ENCODE measurements at regions not wholly inside any gene's neighbourhood (a gene's known extent, or its start where the extent isn't known, plus 50 kb on each side); places are given as distances from the start of the nearest gene placed in this dataset.

- no peaks in the 10 kb centered on the region for H3K23me2 ChIP-seq (ENCODE audit: insufficient read length, low read depth, low read length, poor library complexity, severe bottlenecking)
- Mint-ChIP-seq H3K27ac (no peak overlapping the region), H3K27me3 (ENCODE audit: low read depth) (no peaks in the 10 kb centered on the region; the same call in 1 of the 2 replicates), H3K4me1 (no peaks in the 10 kb centered on the region), H3K9me3 (peaks cover 83 to 85% of the 10 kb centered on the region in 2 experiments), H3K4me3 (no peak overlapping the region), H3K36me3 (ENCODE audit: insufficient read depth in 1 of 3, low read depth in 3 of 3) (peaks cover 0 to 21% (median 5%) of the 10 kb centered on the region in 3 experiments; a peak in 6 of 7 replicates)
- H2BK120ac ChIP-seq (ENCODE audit: low read depth, low read length, poor library complexity, severe bottlenecking): no peak overlapping the region
- H4K8ac ChIP-seq (replicated peaks; ENCODE audit: insufficient read length, low read depth, low read length): no peak overlapping the region
- H4K20me1 ChIP-seq (ENCODE audit: control insufficient read depth, insufficient read depth, insufficient read length): no peaks in the 10 kb centered on the region
- DNase-seq: no peak
- no peak overlapping the region for H4K91ac ChIP-seq (ENCODE audit: insufficient read length, low read depth, low read length)
- no peak overlapping the region for H3K27ac ChIP-seq (ENCODE audit: insufficient read length, low read depth, low read length)
- H3K79me1 ChIP-seq (ENCODE audit: insufficient read depth, low read depth, low read length, poor library complexity, severe bottlenecking): no peaks in the 10 kb centered on the region
- H3K79me2 ChIP-seq (ENCODE audit: insufficient read depth, low read length): no peaks in the 10 kb centered on the region
- H3K9ac ChIP-seq (ENCODE audit: extremely low read depth, insufficient read length, low read length): no peak overlapping the region
- H3K4ac ChIP-seq (ENCODE audit: low read depth, low read length): no peak overlapping the region
- no peak overlapping the region for H3K4me2 ChIP-seq (ENCODE audit: insufficient read depth, insufficient read length, low read length)
- H2BK12ac ChIP-seq (ENCODE audit: insufficient read length, low read depth, low read length): no peak overlapping the region
- no peak overlapping the region for H3K18ac ChIP-seq (ENCODE audit: insufficient read length, low read depth, low read length)
- peaks cover 67% of the 10 kb centered on the region for H3K9me3 ChIP-seq (ENCODE audit: control insufficient read depth, low read depth, low read length)
- no peaks in the 10 kb centered on the region for H3K4me1 ChIP-seq (ENCODE audit: insufficient read depth, low read length)
- no peak overlapping the region for H2BK5ac ChIP-seq (ENCODE audit: insufficient read length, low read length)
- H2AFZ ChIP-seq (ENCODE audit: low read length): no peak overlapping the region
- TF ChIP-seq, protein P1, sequence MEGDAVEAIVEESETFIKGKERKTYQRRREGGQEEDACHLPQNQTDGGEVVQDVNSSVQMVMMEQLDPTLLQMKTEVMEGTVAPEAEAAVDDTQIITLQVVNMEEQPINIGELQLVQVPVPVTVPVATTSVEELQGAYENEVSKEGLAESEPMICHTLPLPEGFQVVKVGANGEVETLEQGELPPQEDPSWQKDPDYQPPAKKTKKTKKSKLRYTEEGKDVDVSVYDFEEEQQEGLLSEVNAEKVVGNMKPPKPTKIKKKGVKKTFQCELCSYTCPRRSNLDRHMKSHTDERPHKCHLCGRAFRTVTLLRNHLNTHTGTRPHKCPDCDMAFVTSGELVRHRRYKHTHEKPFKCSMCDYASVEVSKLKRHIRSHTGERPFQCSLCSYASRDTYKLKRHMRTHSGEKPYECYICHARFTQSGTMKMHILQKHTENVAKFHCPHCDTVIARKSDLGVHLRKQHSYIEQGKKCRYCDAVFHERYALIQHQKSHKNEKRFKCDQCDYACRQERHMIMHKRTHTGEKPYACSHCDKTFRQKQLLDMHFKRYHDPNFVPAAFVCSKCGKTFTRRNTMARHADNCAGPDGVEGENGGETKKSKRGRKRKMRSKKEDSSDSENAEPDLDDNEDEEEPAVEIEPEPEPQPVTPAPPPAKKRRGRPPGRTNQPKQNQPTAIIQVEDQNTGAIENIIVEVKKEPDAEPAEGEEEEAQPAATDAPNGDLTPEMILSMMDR (conservative IDR thresholded peaks at IDR 0.05): no peak
- no peaks in the 10 kb centered on the region for H3K27me3 ChIP-seq (ENCODE audit: insufficient read depth, low read length)
- no peak overlapping the region for H2AK5ac ChIP-seq (ENCODE audit: insufficient read length, low read length)
- no peak overlapping the region for H2BK20ac ChIP-seq (ENCODE audit: low read depth, low read length, poor library complexity, severe bottlenecking)
- no peak overlapping the region for H2BK15ac ChIP-seq (ENCODE audit: low read depth, low read length)
- no peak overlapping the region for H3T11ph ChIP-seq (ENCODE audit: low read length)
- no peak overlapping the region for H4K5ac ChIP-seq (ENCODE audit: insufficient read length, low read depth, low read length)
- H3K56ac ChIP-seq (ENCODE audit: insufficient read length, low read depth, low read length): no peak overlapping the region
- H3K14ac ChIP-seq (ENCODE audit: insufficient read depth, low read length): no peak overlapping the region
- no peak overlapping the region for H3K23ac ChIP-seq (ENCODE audit: insufficient read length, low read depth, low read length)
Observed at GRCh38 chr16:35862242-35862641, 2402.8 kb downstream of the TP53TG3F start.

All from H9 (cell line).